ENCODE measurements at regions not wholly inside any gene's neighbourhood (a gene's known extent, or its start where the extent isn't known, plus 50 kb on each side); places are given as distances from the start of the nearest gene placed in this dataset.

GRCh38 chr14:58697930-58698642 lies 60.3 kb downstream of the DACT1 start:
- no peak for TF ChIP-seq CTCF (conservative IDR thresholded peaks at IDR 0.05)
- no peak overlapping the region for H3K27ac ChIP-seq

DNA sequence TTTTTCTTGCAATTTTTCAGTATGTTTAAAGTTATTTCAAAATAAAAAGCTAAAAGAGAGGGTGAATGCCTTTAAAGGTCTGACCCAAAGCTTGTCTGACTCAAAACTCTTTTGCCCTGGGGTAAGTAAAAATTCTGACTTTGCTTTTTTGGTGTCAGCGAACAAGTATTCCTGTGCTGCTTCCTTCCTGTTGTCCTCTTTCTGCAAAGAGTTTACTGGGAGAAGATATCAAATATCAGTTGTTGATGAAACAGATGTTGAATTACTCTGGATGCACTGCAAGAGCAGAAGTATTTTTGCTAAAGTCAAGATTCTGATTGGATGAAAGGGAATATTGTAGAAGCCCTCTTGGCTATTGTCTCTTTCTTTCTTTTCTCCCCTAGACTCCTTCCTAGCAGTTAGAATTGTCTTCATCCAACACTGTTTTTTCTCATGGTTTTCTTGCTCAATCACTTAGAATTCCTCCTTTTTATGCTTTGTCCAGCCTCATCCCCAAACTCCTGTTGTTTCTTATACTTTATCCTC lies 62.0 kb downstream of the DACT1 start:
- H3K27ac ChIP-seq: no peak overlapping the region
- TF ChIP-seq CTCF (conservative IDR thresholded peaks at IDR 0.05): no peak

GRCh38 chr14:58701156-58701555 lies 63.4 kb downstream of the DACT1 start:
- TF ChIP-seq CTCF (conservative IDR thresholded peaks at IDR 0.05): no peak
- no peak overlapping the region for H3K27ac ChIP-seq

- TF ChIP-seq CTCF (conservative IDR thresholded peaks at IDR 0.05): no peak
- H3K27ac ChIP-seq: no peak overlapping the region
These were observed 63.8 kb downstream of the DACT1 start for GRCh38 chr14:58701604-58702003.

DNA sequence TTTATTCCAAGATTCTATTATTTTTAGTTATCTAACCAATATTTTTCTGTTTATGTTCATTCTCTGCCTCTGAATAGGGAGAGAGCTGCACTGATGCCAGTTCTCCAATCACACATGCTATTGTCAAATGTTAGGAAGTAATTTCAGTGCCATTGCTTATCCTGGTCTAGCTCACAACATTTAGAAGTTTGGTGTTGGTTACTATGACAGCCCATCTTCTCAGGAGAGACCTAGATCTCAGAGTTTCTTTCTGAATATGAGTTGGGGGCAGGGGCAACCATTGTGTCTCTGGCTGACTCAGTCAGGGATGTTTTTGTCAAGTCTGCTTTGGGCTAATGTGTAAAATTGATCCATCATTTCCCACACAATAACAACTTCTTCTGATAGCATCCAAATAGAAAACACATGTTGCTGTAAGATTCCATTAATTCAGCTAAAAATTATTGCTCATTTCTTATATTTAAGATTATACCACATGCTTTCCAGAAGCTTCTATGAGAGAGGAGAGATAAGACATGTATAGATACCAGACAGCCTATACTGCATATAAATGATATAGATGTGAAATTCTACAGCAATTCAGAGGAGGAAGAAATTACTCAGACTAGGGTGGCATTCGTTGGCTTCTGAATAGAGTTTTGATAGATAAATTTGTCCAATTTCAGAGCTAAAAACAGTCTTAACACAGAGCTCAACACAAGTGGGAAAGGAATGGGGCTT lies 64.8 kb downstream of the DACT1 start:
- TF ChIP-seq CTCF (conservative IDR thresholded peaks at IDR 0.05): no peak
- H3K27ac ChIP-seq: no peak overlapping the region

- H3K27ac ChIP-seq: no peak overlapping the region
- no peak for TF ChIP-seq CTCF (conservative IDR thresholded peaks at IDR 0.05)
These were observed 65.4 kb downstream of the DACT1 start for GRCh38 chr14:58703161-58703506.

- H3K27ac ChIP-seq: no peak overlapping the region
- no peak for TF ChIP-seq CTCF (conservative IDR thresholded peaks at IDR 0.05)
These were observed 67.3 kb downstream of the DACT1 start for GRCh38 chr14:58705066-58705465.

Measured in VCaP (cell line).